Gastroesophageal sphincter (tissue), 4 donors: ENCODE measurements at regions not wholly inside any gene's neighbourhood (a gene's known extent, or its start where the extent isn't known, plus 50 kb on each side); places are given as distances from the start of the nearest gene placed in this dataset.

ENCODE experiments used
- ATAC-seq: fragments of 150-250 bp; one replicate; pipeline ENCODE4 v1.9.1; 2016; ENCODE audit warnings: mild to moderate bottlenecking, moderate library complexity
- H3K27ac ChIP-seq, 4 donors: fragments of 200-600 bp; sonication (generic) in 3 of 4; 1 replicate in 3 of 4; 2 replicates in 1 of 4; pipeline ENCODE4 v1.5.1; 2016 to 2019
- H3K27me3 ChIP-seq: fragments of 200-600 bp; sonication (generic); one replicate; pipeline ENCODE4 v1.5.1; 2019
- H3K36me3 ChIP-seq, 2 donors: fragments of 200-600 bp; sonication (generic); one replicate each; pipeline ENCODE4 v1.5.1; 2019; ENCODE audit warnings: control low read depth in 1 of 2
- H3K4me1 ChIP-seq, 3 donors: fragments of 200-600 bp; sonication (generic); 1 replicate in 2 of 3; 2 replicates in 1 of 3; pipeline ENCODE4 v1.5.1; 2016 to 2019; ENCODE audit warnings: control low read depth in 2 of 3
- H3K4me3 ChIP-seq, 2 donors: fragments of 200-600 bp; sonication (generic); one replicate each; pipeline ENCODE4 v1.5.1; 2019; ENCODE audit warnings: mild to moderate bottlenecking in 1 of 2, moderate library complexity in 1 of 2
- H3K9me3 ChIP-seq, 3 donors: fragments of 200-600 bp; sonication (generic); one replicate each; pipeline ENCODE4 v1.5.1; 2017 to 2019; ENCODE audit warnings: control low read depth in 2 of 3
- EP300 ChIP-seq: sonication (generic); formaldehyde crosslinking; IDR thresholded peaks from one replicate; pipeline ENCODE4 v1.6.1; 2017; ENCODE audit warnings: antibody characterized with exemption, mild to moderate bottlenecking
- POLR2A ChIP-seq, 2 donors: fragments of 450-650 bp; IDR thresholded peaks; one replicate each; pipeline ENCODE4 v1.6.1; 2017; ENCODE audit warnings: antibody characterized with exemption in 2 of 2, mild to moderate bottlenecking in 2 of 2, moderate library complexity in 1 of 2
- POLR2AphosphoS5 ChIP-seq: sonication (generic); formaldehyde crosslinking; IDR thresholded peaks from one replicate; pipeline ENCODE4 v1.6.1; 2017; ENCODE audit warnings: antibody characterized with exemption
- WGBS, 2 donors: methylation state at CpG; one replicate each; pipeline ENCODE4 v1.1.5; 2018; ENCODE audit warnings: low coverage in 1 of 2; 5-methylcytosine and 5-hydroxymethylcytosine counted together
- TF ChIP-seq, protein P1 (sequence below), 4 experiments: fragments of 200-600 bp in 2 of 4; fragments of 450-650 bp in 2 of 4; sonication (generic) in 1 of 4; IDR thresholded peaks; one replicate each; pipeline ENCODE4 v1.5.1; 2017 to 2019; ENCODE audit warnings: antibody characterized with exemption in 4 of 4, mild to moderate bottlenecking in 2 of 4, moderate library complexity in 2 of 4

GRCh38 chr2:7626139-7626537 is 708.9 kb downstream of the RNF144A start:
- Histone ChIP-seq H3K27me3 (no peaks in the 10 kb centered on the region), H3K36me3 (no peaks in the 10 kb centered on the region), H3K9me3 (no peaks in the 10 kb centered on the region), H3K4me3 (no peak overlapping the region), H3K27ac (no peak overlapping the region), H3K4me1 (no peaks in the 10 kb centered on the region)
- no peak for TF ChIP-seq POLR2AphosphoS5
- TF ChIP-seq, protein P1, sequence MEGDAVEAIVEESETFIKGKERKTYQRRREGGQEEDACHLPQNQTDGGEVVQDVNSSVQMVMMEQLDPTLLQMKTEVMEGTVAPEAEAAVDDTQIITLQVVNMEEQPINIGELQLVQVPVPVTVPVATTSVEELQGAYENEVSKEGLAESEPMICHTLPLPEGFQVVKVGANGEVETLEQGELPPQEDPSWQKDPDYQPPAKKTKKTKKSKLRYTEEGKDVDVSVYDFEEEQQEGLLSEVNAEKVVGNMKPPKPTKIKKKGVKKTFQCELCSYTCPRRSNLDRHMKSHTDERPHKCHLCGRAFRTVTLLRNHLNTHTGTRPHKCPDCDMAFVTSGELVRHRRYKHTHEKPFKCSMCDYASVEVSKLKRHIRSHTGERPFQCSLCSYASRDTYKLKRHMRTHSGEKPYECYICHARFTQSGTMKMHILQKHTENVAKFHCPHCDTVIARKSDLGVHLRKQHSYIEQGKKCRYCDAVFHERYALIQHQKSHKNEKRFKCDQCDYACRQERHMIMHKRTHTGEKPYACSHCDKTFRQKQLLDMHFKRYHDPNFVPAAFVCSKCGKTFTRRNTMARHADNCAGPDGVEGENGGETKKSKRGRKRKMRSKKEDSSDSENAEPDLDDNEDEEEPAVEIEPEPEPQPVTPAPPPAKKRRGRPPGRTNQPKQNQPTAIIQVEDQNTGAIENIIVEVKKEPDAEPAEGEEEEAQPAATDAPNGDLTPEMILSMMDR (IDR thresholded peaks at IDR 0.05): no peak
- TF ChIP-seq POLR2A (IDR thresholded peaks at IDR 0.05): no peak
- TF ChIP-seq EP300: no peak
- ATAC-seq: no peak
- 82 to 100% methylated on average over 3 to 6 of the region's 6 CpGs for WGBS, 2 donors

- no peak for ATAC-seq
- Histone ChIP-seq H3K36me3 (no peaks in the 10 kb centered on the region), H3K27me3 (no peaks in the 10 kb centered on the region), H3K4me3 (no peak overlapping the region), H3K9me3 (no peaks in the 10 kb centered on the region), H3K4me1 (no peaks in the 10 kb centered on the region), H3K27ac (no peak overlapping the region)
- TF ChIP-seq POLR2A (IDR thresholded peaks at IDR 0.05): no peak
- TF ChIP-seq EP300: no peak
- no peak for TF ChIP-seq POLR2AphosphoS5
- TF ChIP-seq, protein P1 (IDR thresholded peaks at IDR 0.05): no peak
- WGBS, 2 donors: 42 to 50% methylated on average over 3 of the region's 3 CpGs
Measured at GRCh38 chr2:7627583-7627982, 710.4 kb downstream of the RNF144A start.

DNA sequence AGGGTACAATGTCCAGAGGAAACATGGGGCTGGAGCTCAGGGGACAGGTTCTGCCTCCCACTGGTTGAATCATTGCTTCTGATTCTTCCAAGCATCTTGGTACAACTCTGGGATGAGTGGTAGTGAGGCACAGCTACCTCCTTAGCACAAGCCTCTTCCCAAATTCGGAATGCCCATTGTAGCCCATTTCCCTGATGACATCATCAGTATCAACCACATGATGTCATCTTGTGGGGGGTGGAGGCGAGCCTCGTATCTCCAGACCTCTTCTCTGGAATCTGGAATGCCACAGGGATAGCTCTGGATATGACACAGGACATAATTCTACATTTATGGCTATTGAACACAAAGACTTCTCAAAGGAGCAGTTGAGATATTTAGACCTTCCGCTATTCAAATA is 715.2 kb downstream of the RNF144A start:
- WGBS, 2 donors: 80 to 90% methylated on average over 1 to 4 of the region's 4 CpGs
- TF ChIP-seq POLR2AphosphoS5 (no peak), POLR2A (IDR thresholded peaks at IDR 0.05) (no peak), EP300 (no peak)
- TF ChIP-seq, protein P1 (IDR thresholded peaks at IDR 0.05): no peak
- no peaks in the 10 kb centered on the region for H3K4me1 ChIP-seq
- no peaks in the 10 kb centered on the region for H3K27me3 ChIP-seq
- no peaks in the 10 kb centered on the region for H3K9me3 ChIP-seq
- H3K27ac ChIP-seq: no peak overlapping the region
- H3K36me3 ChIP-seq: no peaks in the 10 kb centered on the region
- no peak overlapping the region for H3K4me3 ChIP-seq
- no peak for ATAC-seq

DNA sequence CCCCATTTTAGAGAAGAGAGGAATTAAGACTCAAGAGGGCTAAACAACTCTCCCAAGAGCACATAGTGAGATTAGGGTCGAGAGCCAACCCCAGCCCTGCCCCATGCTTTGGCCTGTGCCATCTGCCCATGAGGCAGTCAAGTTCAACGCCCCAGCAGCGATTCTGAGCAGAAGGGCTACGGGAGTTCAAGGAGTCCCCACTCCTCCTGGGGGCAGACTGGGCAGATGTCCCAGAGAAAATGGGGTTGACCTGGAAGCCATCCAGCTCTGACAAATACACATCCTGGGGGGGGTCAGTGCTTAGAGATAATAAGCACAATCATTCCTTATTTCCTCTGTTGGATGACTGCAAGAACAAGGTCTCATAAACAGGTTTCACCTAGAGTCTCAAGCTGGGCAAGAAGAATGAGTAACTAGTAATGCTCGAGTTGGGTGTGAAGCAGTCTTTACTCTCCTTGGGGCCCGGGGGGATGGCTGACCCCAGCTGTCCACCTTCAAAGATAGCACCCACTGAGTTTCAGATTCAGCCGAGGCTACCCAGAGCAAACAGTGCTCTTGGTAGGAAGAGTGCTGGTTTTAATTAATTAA is 716.4 kb downstream of the RNF144A start:
- Histone ChIP-seq H3K4me3 (no peak overlapping the region), H3K27me3 (no peaks in the 10 kb centered on the region), H3K9me3 (no peaks in the 10 kb centered on the region), H3K27ac (no peak overlapping the region), H3K4me1 (no peaks in the 10 kb centered on the region), H3K36me3 (no peaks in the 10 kb centered on the region)
- no peak for ATAC-seq
- TF ChIP-seq, protein P1 (IDR thresholded peaks at IDR 0.05): no peak
- no peak for TF ChIP-seq EP300
- TF ChIP-seq POLR2AphosphoS5: no peak
- TF ChIP-seq POLR2A (IDR thresholded peaks at IDR 0.05): no peak
- WGBS, 2 donors: 47 to 51% methylated on average over 3 of the region's 7 CpGs

DNA sequence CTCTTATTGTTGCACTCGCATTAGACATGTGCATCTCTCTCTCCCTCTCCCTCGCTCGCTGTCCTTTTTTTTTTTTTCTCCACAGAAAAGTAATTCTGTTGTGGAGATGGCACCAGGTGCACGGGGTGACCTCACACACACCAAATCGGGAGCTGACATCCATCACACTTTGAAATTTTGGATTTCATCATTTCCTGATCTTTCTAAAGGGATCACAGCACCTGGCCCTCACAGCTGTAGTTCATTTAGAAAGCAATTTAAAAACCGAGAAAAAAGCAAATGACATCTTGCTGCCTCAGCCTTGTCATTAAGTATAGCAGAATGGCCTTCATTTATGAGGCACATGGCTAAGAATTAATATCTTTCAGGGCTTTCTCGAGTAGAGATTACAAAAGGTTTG is 717.2 kb downstream of the RNF144A start:
- WGBS, 2 donors: 28 to 54% methylated on average over 7 of the region's 7 CpGs
- Histone ChIP-seq H3K9me3 (no peaks in the 10 kb centered on the region), H3K36me3 (no peaks in the 10 kb centered on the region), H3K27me3 (no peaks in the 10 kb centered on the region), H3K4me1 (no peaks in the 10 kb centered on the region), H3K27ac (no peak overlapping the region), H3K4me3 (no peak overlapping the region)
- no peak for ATAC-seq
- TF ChIP-seq POLR2AphosphoS5: no peak
- TF ChIP-seq, protein P1 (IDR thresholded peaks at IDR 0.05): no peak
- no peak for TF ChIP-seq POLR2A (IDR thresholded peaks at IDR 0.05)
- TF ChIP-seq EP300: no peak
